ENCODE measurements at regions not wholly inside any gene's neighbourhood (a gene's known extent, or its start where the extent isn't known, plus 50 kb on each side); places are given as distances from the start of the nearest gene placed in this dataset.

DNA sequence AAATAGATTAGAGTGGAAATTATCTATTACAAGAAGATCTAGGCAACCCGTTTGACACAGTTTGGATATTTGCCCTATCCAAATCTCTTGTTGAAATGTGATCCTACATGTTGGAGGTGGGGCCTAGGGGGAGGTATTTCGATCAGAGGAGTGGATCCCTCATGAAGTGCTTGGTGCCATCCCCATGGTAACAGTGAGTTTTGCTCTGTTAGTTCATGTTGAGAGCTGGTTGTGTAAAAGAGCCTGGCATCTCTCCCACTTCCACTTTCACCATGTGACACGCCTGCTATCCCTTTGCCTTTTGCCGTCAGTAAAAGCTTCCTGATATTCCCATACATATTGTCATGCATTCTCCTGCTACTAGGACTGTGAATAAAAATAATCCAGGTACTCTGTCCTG lies 66.4 kb upstream of the FLRT2 start:
- TF ChIP-seq, protein P1, sequence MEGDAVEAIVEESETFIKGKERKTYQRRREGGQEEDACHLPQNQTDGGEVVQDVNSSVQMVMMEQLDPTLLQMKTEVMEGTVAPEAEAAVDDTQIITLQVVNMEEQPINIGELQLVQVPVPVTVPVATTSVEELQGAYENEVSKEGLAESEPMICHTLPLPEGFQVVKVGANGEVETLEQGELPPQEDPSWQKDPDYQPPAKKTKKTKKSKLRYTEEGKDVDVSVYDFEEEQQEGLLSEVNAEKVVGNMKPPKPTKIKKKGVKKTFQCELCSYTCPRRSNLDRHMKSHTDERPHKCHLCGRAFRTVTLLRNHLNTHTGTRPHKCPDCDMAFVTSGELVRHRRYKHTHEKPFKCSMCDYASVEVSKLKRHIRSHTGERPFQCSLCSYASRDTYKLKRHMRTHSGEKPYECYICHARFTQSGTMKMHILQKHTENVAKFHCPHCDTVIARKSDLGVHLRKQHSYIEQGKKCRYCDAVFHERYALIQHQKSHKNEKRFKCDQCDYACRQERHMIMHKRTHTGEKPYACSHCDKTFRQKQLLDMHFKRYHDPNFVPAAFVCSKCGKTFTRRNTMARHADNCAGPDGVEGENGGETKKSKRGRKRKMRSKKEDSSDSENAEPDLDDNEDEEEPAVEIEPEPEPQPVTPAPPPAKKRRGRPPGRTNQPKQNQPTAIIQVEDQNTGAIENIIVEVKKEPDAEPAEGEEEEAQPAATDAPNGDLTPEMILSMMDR (IDR thresholded peaks at IDR 0.05), result no peak
- no peak for TF ChIP-seq EP300 (IDR thresholded peaks at IDR 0.05)
- no peak for TF ChIP-seq POLR2A (IDR thresholded peaks at IDR 0.05)

Data from ovary (tissue), 3 donors.